T-helper 1 cell (primary cell): ENCODE measurements at regions not wholly inside any gene's neighbourhood (a gene's known extent, or its start where the extent isn't known, plus 50 kb on each side); places are given as distances from the start of the nearest gene placed in this dataset.
"Not testable (repeated sequence)": the region's sequence is repeated elsewhere in the genome, so short reads cannot be mapped to it uniquely, and the experiment has no call there.

Experiments used
- DNase-seq, 5 donors: peaks; one replicate each; pipeline ENCODE4 v3.0.0-alpha.2; 2012 to 2020

- no peak for DNase-seq
Measured at GRCh38 chr18:51248685-51249084, 51.2 kb upstream of the MEX3C start.

GRCh38 chr18:51250006-51250405 lies 52.5 kb upstream of the MEX3C start:
- no peak for DNase-seq

DNA sequence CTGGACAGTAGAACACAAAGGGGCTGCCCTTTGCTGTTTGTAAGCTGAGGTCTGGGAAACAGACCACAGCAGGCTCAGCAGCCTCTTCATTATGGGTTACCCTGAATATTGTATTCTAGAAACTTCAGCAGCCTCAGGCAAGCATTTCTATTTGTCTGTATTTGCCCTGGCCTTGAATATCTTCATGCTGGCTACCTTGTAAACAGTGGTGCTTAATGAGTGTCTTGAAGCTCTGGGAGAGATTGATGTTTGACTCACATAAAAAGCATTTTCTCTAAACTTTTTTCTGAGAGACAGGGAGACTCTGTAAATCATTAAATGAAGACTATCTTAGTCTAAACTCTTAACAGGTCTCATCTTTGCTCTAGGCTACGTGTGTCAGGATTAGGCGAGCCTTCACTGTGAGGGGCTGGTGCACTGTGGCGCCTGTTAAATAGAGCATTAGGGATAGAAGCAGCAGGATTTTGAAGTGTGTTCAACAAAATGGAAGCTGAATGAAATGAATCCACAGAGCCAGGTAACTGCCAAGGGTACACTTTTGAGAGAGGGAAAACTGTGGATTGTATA lies 53.1 kb upstream of the MEX3C start:
- DNase-seq = no peak

DNA sequence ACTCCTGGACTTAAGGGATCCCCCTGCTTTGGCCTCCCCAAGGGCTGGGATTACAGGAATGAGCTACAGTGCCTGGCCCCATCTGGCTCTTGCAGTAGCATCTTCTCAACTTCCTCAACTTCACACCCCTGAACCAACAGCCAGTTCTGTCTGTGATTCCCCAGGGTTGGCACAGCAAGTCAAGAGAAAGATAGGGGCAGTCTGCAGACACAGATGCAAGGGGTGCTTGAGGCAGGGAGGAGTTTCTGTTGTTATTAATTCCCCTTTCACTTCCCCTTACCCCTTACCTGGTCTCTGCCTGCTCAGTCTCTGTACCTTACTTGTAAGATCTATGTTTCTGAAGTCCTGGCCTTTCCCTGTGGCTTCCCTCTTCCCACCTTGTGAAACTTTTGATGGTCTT lies 54.1 kb upstream of the MEX3C start:
- no peak for DNase-seq

DNA sequence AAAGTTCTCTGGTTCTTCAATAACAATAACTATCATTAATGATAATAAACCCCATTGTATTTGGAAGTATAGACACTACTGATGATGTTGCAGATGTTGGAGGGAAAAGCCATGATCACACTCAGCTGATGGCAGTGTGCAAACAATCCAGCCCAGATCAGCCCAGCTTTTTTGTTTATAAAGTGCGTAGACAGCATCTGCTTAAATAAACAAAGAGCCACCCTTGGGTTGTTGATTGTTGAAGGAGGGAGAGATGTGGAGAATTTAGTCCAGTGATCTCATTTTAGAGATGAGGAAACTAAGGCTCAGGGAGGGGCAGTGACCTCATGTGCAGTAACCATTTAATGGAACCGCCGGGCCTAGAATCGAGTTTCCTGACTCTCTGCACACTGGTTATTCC lies 56.0 kb upstream of the MEX3C start:
- DNase-seq = no peak

DNA sequence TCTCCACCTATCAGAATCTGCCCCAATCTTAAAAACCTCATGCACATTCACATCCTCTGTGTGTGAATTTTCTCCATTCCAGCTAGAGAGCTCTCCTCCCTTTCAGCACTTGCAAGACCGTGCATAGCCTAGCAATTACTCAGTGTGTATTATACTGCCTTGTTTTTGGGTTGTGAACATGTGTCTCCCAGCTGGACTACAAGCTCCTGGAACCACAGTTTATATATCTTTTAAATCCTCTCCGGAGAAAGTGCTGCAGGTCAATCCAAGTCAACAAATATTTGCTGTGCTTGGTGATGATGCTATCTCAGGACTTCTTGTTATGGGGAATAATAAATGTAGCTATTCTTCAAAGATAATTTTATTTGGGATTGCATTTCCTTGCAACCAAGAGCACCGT lies 58.2 kb upstream of the MEX3C start:
- DNase-seq = no peak

GRCh38 chr18:51257150-51257549 lies 59.7 kb upstream of the MEX3C start:
- no peak for DNase-seq

- DNase-seq = no peak
Measured at GRCh38 chr18:51260118-51260517, 62.6 kb upstream of the MEX3C start.

GRCh38 chr18:51266077-51266476 lies 68.6 kb upstream of the MEX3C start:
- DNase-seq = not testable (repeated sequence)

DNA sequence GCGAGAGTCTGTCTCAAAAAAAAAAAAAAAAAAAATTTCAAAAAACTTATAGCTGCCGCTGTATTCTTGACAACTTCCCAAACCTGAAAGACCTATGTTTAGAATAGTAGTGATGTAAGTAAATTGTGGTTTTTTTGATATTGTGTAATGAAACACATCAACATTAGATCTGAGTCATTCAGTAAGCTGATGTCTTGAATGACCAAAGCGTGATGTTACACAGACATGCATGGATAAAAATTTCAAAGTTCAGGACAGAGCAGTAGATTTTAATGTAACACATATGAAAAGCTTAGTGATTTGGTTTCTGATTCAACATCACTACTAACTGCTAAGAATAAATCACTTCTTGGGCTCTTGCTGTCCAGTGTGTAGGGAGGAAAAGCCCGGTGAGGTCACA lies 69.3 kb upstream of the MEX3C start:
- DNase-seq = no peak

DNA sequence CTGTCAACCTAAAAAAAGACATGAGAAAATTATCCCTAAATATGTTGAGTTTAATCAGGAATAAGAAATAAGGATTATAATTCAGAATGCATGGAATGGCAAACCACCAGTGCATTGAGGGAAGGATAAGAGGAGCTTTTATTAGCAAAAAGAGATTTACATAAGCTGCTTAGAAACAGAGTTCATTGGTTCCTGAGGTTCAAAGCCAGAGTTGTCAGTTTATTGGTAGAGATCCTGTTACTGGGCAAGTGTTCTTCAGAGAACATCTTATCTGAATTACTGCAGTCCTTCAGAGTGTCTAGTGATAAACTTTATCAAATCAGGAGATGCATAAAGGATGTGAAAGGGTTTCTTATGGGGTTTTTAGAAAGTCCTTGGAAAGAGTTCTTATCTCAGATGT lies 76.0 kb upstream of the MEX3C start:
- DNase-seq = no peak

DNA sequence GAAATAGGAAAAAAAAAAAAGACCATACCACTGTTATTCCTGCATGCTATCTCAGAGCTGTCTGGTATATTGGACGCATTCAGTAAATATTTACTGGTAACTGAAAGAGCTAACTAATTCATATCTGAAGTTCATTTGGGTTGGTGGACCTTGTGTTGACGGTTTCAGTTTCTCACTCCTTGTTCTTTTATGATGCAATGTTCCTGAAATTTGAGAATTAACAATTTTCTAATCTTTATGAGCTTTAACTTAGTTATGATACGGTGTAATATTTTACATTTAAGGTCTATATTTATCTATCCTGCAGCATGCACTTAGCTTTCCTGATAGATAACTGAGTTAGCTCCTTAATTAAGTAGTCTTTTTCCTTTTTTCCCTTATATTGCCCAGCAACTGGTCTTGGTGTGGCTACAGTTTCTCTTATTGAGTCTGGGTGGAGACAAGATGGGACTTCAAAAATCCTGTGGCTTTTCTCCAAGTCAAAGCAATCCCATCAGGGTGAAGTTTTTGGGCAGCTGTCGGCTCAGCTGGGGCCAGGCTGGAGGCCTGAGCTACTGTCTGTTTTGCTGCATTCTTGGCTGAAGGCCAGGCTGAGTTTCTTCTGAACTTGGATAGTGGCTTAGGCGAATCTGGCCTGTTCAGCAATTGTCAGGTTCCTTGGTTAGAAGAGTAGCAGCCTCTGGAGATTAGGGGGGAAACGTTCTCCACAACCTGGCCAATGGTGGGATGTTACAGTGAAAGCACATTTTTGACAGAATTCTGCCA lies 78.4 kb upstream of the MEX3C start:
- DNase-seq = peak in 1 of 5 donors; percentile 8

DNA sequence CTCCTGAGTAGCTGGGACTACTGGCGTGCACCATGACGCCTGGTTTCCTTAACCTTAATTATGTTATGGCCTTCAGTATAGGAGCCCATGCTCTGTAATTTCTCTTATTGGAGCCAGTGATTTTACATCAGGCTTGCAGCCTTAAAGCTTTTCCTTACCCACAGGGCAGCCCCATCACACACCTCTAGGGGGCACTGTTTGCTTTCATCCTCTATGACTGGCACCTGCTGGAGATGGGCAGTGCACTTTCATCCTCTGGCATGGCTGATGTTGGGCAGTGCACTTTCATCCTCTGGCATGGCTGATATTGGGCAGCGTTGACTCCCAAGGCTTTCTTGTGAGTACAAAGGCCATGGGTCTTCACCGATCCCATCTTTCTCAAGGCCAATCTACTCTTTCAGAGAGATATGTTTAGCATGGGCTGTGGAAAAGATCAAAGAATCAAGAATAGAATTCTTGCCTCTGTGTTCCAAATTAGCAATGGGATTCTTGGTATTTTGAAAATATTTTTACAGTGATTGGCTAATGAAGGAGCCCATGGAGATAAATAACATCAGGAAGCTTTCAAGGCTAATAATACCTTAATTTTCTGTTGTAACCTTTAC lies 80.7 kb upstream of the MEX3C start:
- peak in 1 of 5 donors; percentile 48 for DNase-seq

GRCh38 chr18:51279367-51279984 lies 82.0 kb upstream of the MEX3C start:
- DNase-seq = no peak

DNA sequence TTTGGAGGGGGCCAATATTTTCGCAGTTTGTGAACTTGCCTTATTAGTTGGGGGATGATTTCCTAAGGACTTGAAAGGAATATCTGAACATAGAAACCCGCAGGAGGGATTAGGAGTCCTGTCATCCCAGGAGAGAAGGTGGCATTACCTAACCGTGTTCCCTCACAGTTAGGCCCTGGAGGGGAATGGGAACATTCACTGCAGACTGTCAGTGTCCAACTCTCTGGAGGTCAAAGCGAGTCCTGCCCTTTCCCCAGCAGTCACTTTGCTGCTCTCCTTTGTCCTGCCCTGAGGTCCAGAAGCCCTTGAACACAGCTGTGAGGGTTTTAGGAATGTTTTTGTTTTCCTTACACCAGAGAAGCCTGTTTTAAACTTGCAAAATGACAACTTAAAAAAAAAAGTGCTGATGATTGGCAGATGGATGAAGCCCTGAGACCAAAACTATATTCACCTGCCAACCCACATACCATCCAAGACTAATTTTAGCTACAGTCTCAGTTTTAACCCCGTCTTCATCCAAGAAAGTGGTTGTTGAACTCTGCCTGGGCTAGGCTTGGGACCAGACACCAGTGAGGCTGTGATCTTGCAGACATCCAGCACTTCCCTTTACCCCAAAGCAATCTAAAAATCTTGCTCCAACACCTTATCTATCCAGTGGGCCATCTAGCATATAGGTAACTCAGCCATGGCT lies 90.5 kb upstream of the MEX3C start:
- no peak for DNase-seq

DNA sequence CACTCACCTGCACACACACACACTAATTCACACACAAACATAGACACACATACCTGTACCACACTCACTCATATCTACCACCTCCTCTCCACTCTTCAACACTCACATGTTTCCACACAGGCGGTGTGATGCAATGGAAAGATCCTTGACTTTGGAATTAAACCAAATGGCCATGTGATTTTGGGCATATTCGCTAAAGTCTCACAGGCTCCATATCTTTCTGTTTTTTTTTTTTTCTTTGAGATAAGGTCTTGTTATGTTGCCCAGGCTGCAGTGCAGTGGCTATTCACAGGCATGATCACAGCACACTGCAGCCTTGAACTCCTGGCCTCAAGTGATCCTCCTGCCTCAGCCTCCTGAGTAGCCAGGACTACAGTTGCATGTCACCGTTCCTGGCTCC lies 91.1 kb upstream of the MEX3C start:
- no peak for DNase-seq

DNA sequence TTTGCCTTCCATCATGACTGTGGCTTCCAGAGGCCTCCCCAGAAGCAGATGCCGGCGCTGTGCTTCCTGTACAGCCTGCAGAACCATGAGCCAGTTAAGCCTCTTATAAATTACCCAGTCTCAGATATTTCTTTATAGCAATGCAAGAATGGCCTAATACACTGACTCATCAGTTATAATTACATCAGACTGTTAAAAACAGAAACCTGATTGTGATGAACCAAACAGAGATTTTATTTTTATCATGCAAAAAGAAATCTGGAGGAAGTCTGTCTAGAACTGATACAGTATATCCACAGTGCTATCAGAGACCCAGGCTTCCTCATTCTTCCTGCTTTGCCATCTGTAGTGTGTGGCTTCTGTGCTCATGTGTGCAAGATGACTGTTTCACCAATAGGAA lies 93.4 kb upstream of the MEX3C start:
- DNase-seq = no peak

DNA sequence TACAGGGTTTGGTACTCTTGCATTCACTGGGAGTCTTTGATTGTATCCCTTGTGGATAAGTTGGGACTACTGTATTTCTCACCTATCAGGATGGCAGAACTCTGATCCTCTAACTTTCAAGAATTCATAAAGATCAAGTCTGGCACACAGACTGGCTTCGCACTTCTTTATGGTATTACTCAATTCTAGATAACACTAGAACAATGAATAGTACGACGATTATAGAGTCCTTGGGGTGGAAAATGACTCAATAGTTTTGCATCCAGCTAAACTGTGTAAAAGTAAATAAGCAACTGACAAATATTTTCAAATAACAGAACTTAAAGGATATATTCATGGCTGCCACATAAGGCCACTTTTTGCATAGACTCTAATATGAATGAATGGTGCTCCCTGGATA lies 103.4 kb upstream of the MEX3C start:
- no peak for DNase-seq

- DNase-seq = no peak
Measured at GRCh38 chr18:51301376-51301775, 103.9 kb upstream of the MEX3C start.

DNA sequence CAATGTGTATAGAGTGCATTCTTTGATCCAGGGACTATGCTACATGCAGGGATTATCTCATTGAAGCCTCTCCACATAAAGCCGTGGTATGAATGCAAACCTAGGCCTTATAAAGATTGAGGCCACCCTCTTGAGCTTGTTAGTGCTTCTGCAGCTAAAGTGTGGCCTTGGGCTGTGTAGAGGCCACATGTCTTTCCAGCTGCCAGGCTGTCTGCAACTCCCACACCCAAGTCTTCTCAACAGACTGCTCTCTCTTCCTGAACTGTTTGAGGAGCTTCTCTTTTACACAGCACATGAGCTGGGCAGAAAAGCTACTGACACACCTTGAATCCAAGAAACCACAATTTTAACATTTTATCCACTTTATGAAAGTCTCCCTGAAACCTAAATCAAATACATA lies 119.2 kb upstream of the MEX3C start:
- no peak for DNase-seq

- DNase-seq = no peak
Measured at GRCh38 chr18:51321696-51322095, 124.2 kb upstream of the MEX3C start.

GRCh38 chr18:51323961-51324360 lies 126.5 kb upstream of the MEX3C start:
- DNase-seq = no peak

- no peak for DNase-seq
Measured at GRCh38 chr18:51330148-51330547, 132.7 kb upstream of the MEX3C start.
